ENCODE measurements at regions not wholly inside any gene's neighbourhood (a gene's known extent, or its start where the extent isn't known, plus 50 kb on each side); places are given as distances from the start of the nearest gene placed in this dataset.

- intact Hi-C loops (cut with DNase I), result no loop called here
- Histone ChIP-seq H3K36me3 (no peaks in the 10 kb centered on the region), H3K4me3 (no peak overlapping the region), H3K4me1 (replicated peaks) (no peaks in the 10 kb centered on the region), H3K9me3 (no peaks in the 10 kb centered on the region), H3K27ac (no peak overlapping the region), H3K27me3 (replicated peaks; ENCODE audit: insufficient read depth) (no peaks in the 10 kb centered on the region)
- no peak for DNase-seq (ENCODE audit: low spot score)
- 99% methylated on average over 9 of the region's 9 CpGs for WGBS
- TF ChIP-seq POLR2A (IDR thresholded peaks at IDR 0.05) (no peak), CTCF (IDR thresholded peaks at IDR 0.05) (no peak), POLR2AphosphoS5 (IDR thresholded peaks at IDR 0.05) (no peak)
Observed at GRCh38 chr10:10774416-10774815, 243.3 kb upstream of the CELF2 start.

GRCh38 chr10:10776363-10776762 is 241.3 kb upstream of the CELF2 start:
- 91% methylated on average over 9 of the region's 9 CpGs for WGBS
- TF ChIP-seq CTCF (IDR thresholded peaks at IDR 0.05), result no peak
- no peak for TF ChIP-seq POLR2A (IDR thresholded peaks at IDR 0.05)
- no peak for TF ChIP-seq POLR2AphosphoS5 (IDR thresholded peaks at IDR 0.05)
- Histone ChIP-seq H3K4me3 (no peak overlapping the region), H3K4me1 (replicated peaks) (no peaks in the 10 kb centered on the region), H3K27me3 (replicated peaks; ENCODE audit: insufficient read depth) (no peaks in the 10 kb centered on the region), H3K27ac (no peak overlapping the region), H3K9me3 (no peaks in the 10 kb centered on the region), H3K36me3 (no peaks in the 10 kb centered on the region)
- DNase-seq (ENCODE audit: low spot score), result no peak
- intact Hi-C loops (cut with DNase I), result no loop called here

- Histone ChIP-seq H3K27ac (no peak overlapping the region), H3K4me3 (no peak overlapping the region), H3K27me3 (replicated peaks; ENCODE audit: insufficient read depth) (no peaks in the 10 kb centered on the region), H3K9me3 (no peaks in the 10 kb centered on the region), H3K4me1 (replicated peaks) (no peaks in the 10 kb centered on the region), H3K36me3 (no peaks in the 10 kb centered on the region)
- DNase-seq (ENCODE audit: low spot score), result no peak
- intact Hi-C loops (cut with DNase I), result no loop called here
- 92% methylated on average over 5 of the region's 5 CpGs for WGBS
- no peak for TF ChIP-seq CTCF (IDR thresholded peaks at IDR 0.05)
- no peak for TF ChIP-seq POLR2A (IDR thresholded peaks at IDR 0.05)
- no peak for TF ChIP-seq POLR2AphosphoS5 (IDR thresholded peaks at IDR 0.05)
Observed at GRCh38 chr10:10777279-10777678, 240.4 kb upstream of the CELF2 start.

- no peaks in the 10 kb centered on the region for H3K4me1 ChIP-seq (replicated peaks)
- no peak overlapping the region for H3K4me3 ChIP-seq
- no peak for DNase-seq (ENCODE audit: low spot score)
- whole genome bisulfite sequencing, result 71% methylated on average over 5 of the region's 5 CpGs
- H3K27me3 ChIP-seq (replicated peaks; ENCODE audit: insufficient read depth), result no peaks in the 10 kb centered on the region
- no peak for TF ChIP-seq POLR2A (IDR thresholded peaks at IDR 0.05)
- TF ChIP-seq CTCF (IDR thresholded peaks at IDR 0.05), result no peak
- no peak for TF ChIP-seq POLR2AphosphoS5 (IDR thresholded peaks at IDR 0.05)
- H3K27ac ChIP-seq, result no peak overlapping the region
- intact Hi-C loops (cut with DNase I), result no loop called here
- no peaks in the 10 kb centered on the region for H3K9me3 ChIP-seq
- no peaks in the 10 kb centered on the region for H3K36me3 ChIP-seq
Observed at GRCh38 chr10:10777723-10778122, 239.9 kb upstream of the CELF2 start.

GRCh38 chr10:10778959-10779358 is 238.7 kb upstream of the CELF2 start:
- Histone ChIP-seq H3K4me1 (replicated peaks) (no peaks in the 10 kb centered on the region), H3K27ac (no peak overlapping the region), H3K36me3 (no peaks in the 10 kb centered on the region), H3K9me3 (no peaks in the 10 kb centered on the region), H3K27me3 (replicated peaks; ENCODE audit: insufficient read depth) (no peaks in the 10 kb centered on the region), H3K4me3 (no peak overlapping the region)
- TF ChIP-seq POLR2AphosphoS5 (IDR thresholded peaks at IDR 0.05), result no peak
- no peak for TF ChIP-seq POLR2A (IDR thresholded peaks at IDR 0.05)
- no peak for TF ChIP-seq CTCF (IDR thresholded peaks at IDR 0.05)
- DNase-seq (ENCODE audit: low spot score), result no peak
- 57% methylated on average over 2 of the region's 2 CpGs for WGBS
- intact Hi-C loops (cut with DNase I), result no loop called here
